ENCODE measurements at regions not wholly inside any gene's neighbourhood (a gene's known extent, or its start where the extent isn't known, plus 50 kb on each side); places are given as distances from the start of the nearest gene placed in this dataset.
"Not testable (repeated sequence)": the region's sequence is repeated elsewhere in the genome, so short reads cannot be mapped to it uniquely, and the experiment has no call there.

GRCh38 chr4:188439641-188440311 is 300.5 kb downstream of the TRIML1 start:
- 68 to 72% methylated on average over 6 of the region's 6 CpGs for WGBS, 2 donors
- no peak for DNase-seq
- TF ChIP-seq POLR2A (IDR thresholded peaks at IDR 0.05): no peak
- no peak for TF ChIP-seq POLR2AphosphoS5 (IDR thresholded peaks at IDR 0.05)
- TF ChIP-seq EP300 (IDR thresholded peaks at IDR 0.05): no peak
- peaks cover 0 to 7% (median 0%) of the 10 kb centered on the region in 4 donors for H3K4me1 ChIP-seq
- H3K4me3 ChIP-seq: no peak overlapping the region
- no peak overlapping the region for H3K27ac ChIP-seq
- H3K27me3 ChIP-seq: no peaks in the 10 kb centered on the region
- H3K36me3 ChIP-seq: no peaks in the 10 kb centered on the region
- intact Hi-C loops (cut with DNase I): no loop called here
- no peaks in the 10 kb centered on the region for H3K9me3 ChIP-seq

- 93 to 94% methylated on average over 4 of the region's 4 CpGs for WGBS, 2 donors
- Histone ChIP-seq H3K36me3 (no peaks in the 10 kb centered on the region), H3K4me1 (peaks cover 0 to 7% (median 0%) of the 10 kb centered on the region in 4 donors), H3K27me3 (no peaks in the 10 kb centered on the region), H3K27ac (no peak overlapping the region), H3K4me3 (no peak overlapping the region), H3K9me3 (no peaks in the 10 kb centered on the region)
- TF ChIP-seq POLR2AphosphoS5 (IDR thresholded peaks at IDR 0.05): no peak
- TF ChIP-seq CTCF (IDR thresholded peaks at IDR 0.05): no peak
- TF ChIP-seq POLR2A (IDR thresholded peaks at IDR 0.05): no peak
- no peak for TF ChIP-seq EP300 (IDR thresholded peaks at IDR 0.05)
- intact Hi-C loops (cut with DNase I): no loop called here
- no peak for DNase-seq
Observed at GRCh38 chr4:188444500-188444899, 305.3 kb downstream of the TRIML1 start.

DNA sequence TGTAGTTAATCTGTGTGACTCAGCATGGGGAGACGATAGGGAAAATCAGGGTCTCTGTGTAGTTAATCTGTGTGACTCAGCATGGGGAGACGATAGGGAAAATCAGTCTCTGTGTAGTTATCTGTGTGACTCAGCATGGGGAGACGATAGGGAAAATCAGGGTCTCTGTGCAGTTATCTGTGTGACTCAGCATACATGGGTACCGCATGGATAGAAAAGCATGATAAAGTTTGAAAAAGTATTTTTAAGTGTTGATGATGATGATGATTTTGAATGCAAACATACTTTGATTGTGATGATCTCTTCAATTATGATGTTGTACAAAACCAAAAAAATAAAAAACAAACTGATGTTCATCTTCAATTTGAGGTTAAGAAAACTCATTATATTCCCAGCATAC is 309.8 kb downstream of the TRIML1 start:
- DNase-seq; H3K4me1 ChIP-seq; H3K27me3 ChIP-seq; H3K27ac ChIP-seq; intact Hi-C loops (cut with DNase I); H3K9me3 ChIP-seq; H3K4me3 ChIP-seq; H3K36me3 ChIP-seq: not testable (repeated sequence)
- 74 to 89% methylated on average over 2 to 4 of the region's 4 CpGs for WGBS, 2 donors

GRCh38 chr4:188450571-188450970 is 311.3 kb downstream of the TRIML1 start:
- TF ChIP-seq EP300 (IDR thresholded peaks at IDR 0.05) (no peak), CTCF (IDR thresholded peaks at IDR 0.05) (no peak), POLR2A (IDR thresholded peaks at IDR 0.05) (no peak), POLR2AphosphoS5 (IDR thresholded peaks at IDR 0.05) (no peak)
- 70 to 80% methylated on average over 3 of the region's 3 CpGs for WGBS, 2 donors
- intact Hi-C loops (cut with DNase I): no loop called here
- no peak for DNase-seq
- Histone ChIP-seq H3K4me1 (peaks cover 0 to 9% (median 4%) of the 10 kb centered on the region in 4 donors), H3K27me3 (no peaks in the 10 kb centered on the region), H3K4me3 (no peak overlapping the region), H3K27ac (no peak overlapping the region), H3K36me3 (no peaks in the 10 kb centered on the region), H3K9me3 (no peaks in the 10 kb centered on the region)

- no peaks in the 10 kb centered on the region for H3K9me3 ChIP-seq
- no peak overlapping the region for H3K4me3 ChIP-seq
- TF ChIP-seq POLR2AphosphoS5 (IDR thresholded peaks at IDR 0.05) (no peak), EP300 (IDR thresholded peaks at IDR 0.05) (no peak)
- WGBS, 2 donors: 53 to 69% methylated on average over 11 of the region's 11 CpGs
- intact Hi-C loops (cut with DNase I): no loop called here
- H3K27ac ChIP-seq: no peak overlapping the region
- peaks cover 0 to 9% (median 4%) of the 10 kb centered on the region in 4 donors for H3K4me1 ChIP-seq
- no peak for DNase-seq
- no peaks in the 10 kb centered on the region for H3K36me3 ChIP-seq
- H3K27me3 ChIP-seq: no peaks in the 10 kb centered on the region
Observed at GRCh38 chr4:188452097-188452496, 312.9 kb downstream of the TRIML1 start.

DNA sequence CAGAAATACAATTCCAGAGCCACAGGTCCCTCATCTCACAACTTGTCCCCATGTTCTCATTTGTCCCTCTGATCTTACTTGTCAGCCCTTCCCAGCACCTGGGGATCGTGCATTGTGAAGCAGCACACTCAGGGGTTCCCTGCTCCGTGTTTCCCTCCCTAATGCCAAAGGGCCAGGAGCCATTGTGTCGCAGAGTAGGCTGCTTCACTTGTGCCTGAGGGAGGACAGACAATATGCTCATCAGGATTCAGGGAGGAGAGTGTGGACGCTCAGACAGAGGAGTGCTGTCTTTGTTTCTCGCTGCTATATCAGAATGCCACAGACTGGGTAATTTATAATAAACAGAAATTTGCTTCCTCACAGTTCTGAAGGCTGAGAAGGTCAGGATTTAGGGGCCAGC is 315.3 kb downstream of the TRIML1 start:
- WGBS, 2 donors: 72 to 79% methylated on average over 5 of the region's 5 CpGs
- peaks cover 0 to 9% (median 4%) of the 10 kb centered on the region in 4 donors for H3K4me1 ChIP-seq
- no peaks in the 10 kb centered on the region for H3K9me3 ChIP-seq
- H3K36me3 ChIP-seq: no peaks in the 10 kb centered on the region
- no peak for DNase-seq
- no peak overlapping the region for H3K4me3 ChIP-seq
- intact Hi-C loops (cut with DNase I): no loop called here
- TF ChIP-seq POLR2AphosphoS5 (IDR thresholded peaks at IDR 0.05): no peak
- no peak for TF ChIP-seq EP300 (IDR thresholded peaks at IDR 0.05)
- no peak for TF ChIP-seq CTCF (IDR thresholded peaks at IDR 0.05)
- no peak for TF ChIP-seq POLR2A (IDR thresholded peaks at IDR 0.05)
- no peak overlapping the region for H3K27ac ChIP-seq
- H3K27me3 ChIP-seq: no peaks in the 10 kb centered on the region
